GM19043 (cell line): ENCODE measurements at regions not wholly inside any gene's neighbourhood (a gene's known extent, or its start where the extent isn't known, plus 50 kb on each side); places are given as distances from the start of the nearest gene placed in this dataset.
"Not testable (repeated sequence)": the region's sequence is repeated elsewhere in the genome, so short reads cannot be mapped to it uniquely, and the experiment has no call there.

Source experiments
- ATAC-seq: cut with Tn5 transposase; IDR thresholded peaks from one replicate; pipeline ENCODE4 v1.9.1; 2021; ENCODE audit warnings: low read depth; ENCODE audit not compliant: unreplicated experiment

DNA sequence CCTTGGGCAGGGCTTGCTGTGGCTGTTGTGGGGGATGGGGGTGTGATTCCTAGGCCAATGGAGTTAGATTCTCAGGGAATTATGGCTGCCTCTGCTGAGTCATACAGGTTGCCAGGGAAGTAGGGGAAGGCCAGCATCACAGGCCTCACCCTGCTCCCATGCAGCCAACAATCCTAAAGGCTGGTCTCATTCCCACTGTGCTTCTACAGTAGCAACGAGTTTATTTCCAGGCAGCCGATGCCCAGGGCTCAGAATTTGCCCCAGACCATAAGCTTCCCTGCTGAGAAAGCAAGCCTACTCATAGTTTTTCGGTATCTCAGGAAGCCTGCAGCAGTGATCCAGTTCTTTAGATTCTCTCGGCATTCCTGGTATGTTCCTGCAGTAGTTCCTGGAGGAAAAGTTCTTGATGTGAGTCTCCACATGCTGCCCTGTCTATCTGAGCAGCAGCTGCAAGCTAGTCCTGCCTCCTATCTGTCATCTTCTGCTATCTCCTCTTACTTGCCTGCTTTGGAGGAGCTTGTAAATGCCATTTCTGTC, 59.3 kb upstream of the SELENOP start:
- no peak for ATAC-seq

DNA sequence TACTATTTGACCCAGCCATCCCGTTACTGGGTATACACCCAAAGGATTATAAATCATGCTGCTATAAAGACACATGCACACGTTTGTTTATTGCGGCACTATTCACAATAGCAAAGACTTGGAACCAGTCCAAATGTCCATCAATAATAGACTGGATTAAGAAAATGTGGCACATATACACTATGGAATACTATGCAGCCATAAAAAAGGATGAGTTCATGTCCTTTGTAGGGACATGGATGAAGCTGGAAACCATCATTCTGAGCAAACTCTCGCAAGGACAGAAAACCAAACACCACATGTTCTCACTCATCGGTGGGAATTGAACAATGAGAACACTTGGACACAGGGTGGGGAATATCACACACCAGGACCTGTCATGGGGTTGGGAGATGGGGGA, 56.7 kb upstream of the SELENOP start:
- ATAC-seq: not testable (repeated sequence)

DNA sequence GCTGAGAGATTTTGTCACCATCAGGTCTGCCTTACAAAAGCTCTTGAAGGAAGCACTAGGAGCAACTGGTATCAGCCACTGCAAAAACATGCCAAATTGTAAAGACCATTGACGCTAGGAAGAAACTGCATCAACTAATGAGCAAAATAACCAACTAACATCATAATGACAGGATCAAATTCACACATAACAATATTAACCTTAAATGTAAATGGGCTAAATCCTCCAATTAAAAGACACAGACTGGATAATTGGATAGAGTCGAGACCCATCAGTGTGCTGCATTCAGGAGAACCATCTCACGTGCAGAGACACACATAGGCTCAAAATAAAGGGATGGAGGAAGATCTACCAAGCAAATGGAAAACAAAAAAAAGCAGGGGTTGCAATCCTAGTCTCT, 53.1 kb upstream of the SELENOP start:
- not testable (repeated sequence) for ATAC-seq
